ENCODE measurements at regions not wholly inside any gene's neighbourhood (a gene's known extent, or its start where the extent isn't known, plus 50 kb on each side); places are given as distances from the start of the nearest gene placed in this dataset.
"Not testable (repeated sequence)": the region's sequence is repeated elsewhere in the genome, so short reads cannot be mapped to it uniquely, and the experiment has no call there.

- Histone ChIP-seq H3K4me1 (ENCODE audit: control insufficient read depth in 2 of 2, insufficient read depth in 2 of 2, low read length in 2 of 2) (no peaks in the 10 kb centered on the region), H3K27me3 (ENCODE audit: control insufficient read depth in 2 of 2, insufficient read depth in 2 of 2, low read length in 2 of 2) (no peaks in the 10 kb centered on the region), H3K27ac (ENCODE audit: low read depth, low read length) (no peak overlapping the region), H3K36me3 (ENCODE audit: control insufficient read depth in 2 of 3, insufficient read depth in 3 of 3, low read length in 3 of 3) (no peaks in the 10 kb centered on the region), H3K9me3 (ENCODE audit: control insufficient read depth in 2 of 3, low read length in 3 of 3) (peaks cover 0 to 12% (median 0%) of the 10 kb centered on the region in 3 experiments), H3K4me3 (ENCODE audit: low read length) (no peak overlapping the region)
- ChIA-PET CTCF (interaction anchor here (1.0 kb wide), 1 partner anchor 9 kb away, joined by 4 read pairs; no protein-coding TSS in a partner anchor), POLR2A (no interaction called here)
- peaks cover 0 to 7% (median 6%) of the 10 kb centered on the region in 5 donors for H3K27me3 Mint-ChIP-seq
- no peak overlapping the region for H3K27ac Mint-ChIP-seq
- H3K36me3 Mint-ChIP-seq, result peaks cover 4 to 20% (median 7%) of the 10 kb centered on the region in 5 donors
- peaks cover 0 to 42% (median 17%) of the 10 kb centered on the region in 11 donors for H3K9me3 Mint-ChIP-seq
- H3K4me1 Mint-ChIP-seq, result no peaks in the 10 kb centered on the region
- H3K4me3 Mint-ChIP-seq, result no peak overlapping the region
- ATAC-seq (no peak), DNase-seq (no peak)
- intact Hi-C loops (cut with micrococcal nuclease), result no loop called here
Measured at GRCh38 chr1:89436856-89437255, 73.0 kb downstream of the GBP6 start.

- H3K4me1 ChIP-seq (ENCODE audit: control insufficient read depth in 2 of 2, insufficient read depth in 2 of 2, low read length in 2 of 2); DNase-seq; H3K27ac ChIP-seq (ENCODE audit: low read depth, low read length); H3K27me3 ChIP-seq (ENCODE audit: control insufficient read depth in 2 of 2, insufficient read depth in 2 of 2, low read length in 2 of 2); CTCF ChIA-PET; H3K36me3 ChIP-seq (ENCODE audit: control insufficient read depth in 2 of 3, insufficient read depth in 3 of 3, low read length in 3 of 3); ATAC-seq; H3K4me3 ChIP-seq (ENCODE audit: low read length); H3K4me3 Mint-ChIP-seq; POLR2A ChIA-PET; H3K27ac Mint-ChIP-seq; H3K4me1 Mint-ChIP-seq; intact Hi-C loops (cut with micrococcal nuclease): not testable (repeated sequence)
- H3K27me3 Mint-ChIP-seq, result peaks cover 0 to 11% (median 6%) of the 10 kb centered on the region in 5 donors
- H3K9me3 Mint-ChIP-seq, result peaks cover 0 to 42% (median 17%) of the 10 kb centered on the region in 11 donors
- peaks cover 5 to 21% (median 8%) of the 10 kb centered on the region in 5 donors for H3K36me3 Mint-ChIP-seq
- H3K9me3 ChIP-seq (ENCODE audit: control insufficient read depth in 2 of 3, low read length in 3 of 3), result peaks cover 0 to 12% (median 0%) of the 10 kb centered on the region in 3 experiments
Measured at GRCh38 chr1:89438301-89438700, 74.4 kb downstream of the GBP6 start.

- peaks cover 0 to 42% (median 17%) of the 10 kb centered on the region in 11 donors for H3K9me3 Mint-ChIP-seq
- ATAC-seq (no peak), DNase-seq (no peak)
- peaks cover 5 to 25% (median 8%) of the 10 kb centered on the region in 5 donors for H3K36me3 Mint-ChIP-seq
- Histone ChIP-seq H3K4me1 (ENCODE audit: control insufficient read depth in 2 of 2, insufficient read depth in 2 of 2, low read length in 2 of 2) (no peaks in the 10 kb centered on the region), H3K9me3 (ENCODE audit: control insufficient read depth in 2 of 3, low read length in 3 of 3) (peaks cover 0 to 12% (median 0%) of the 10 kb centered on the region in 3 experiments), H3K27me3 (ENCODE audit: control insufficient read depth in 2 of 2, insufficient read depth in 2 of 2, low read length in 2 of 2) (no peaks in the 10 kb centered on the region), H3K36me3 (ENCODE audit: control insufficient read depth in 2 of 3, insufficient read depth in 3 of 3, low read length in 3 of 3) (no peaks in the 10 kb centered on the region), H3K27ac (ENCODE audit: low read depth, low read length) (no peak overlapping the region), H3K4me3 (ENCODE audit: low read length) (no peak overlapping the region)
- H3K4me1 Mint-ChIP-seq, result no peaks in the 10 kb centered on the region
- POLR2A ChIA-PET, result no interaction called here
- intact Hi-C loops (cut with micrococcal nuclease), result no loop called here
- peaks cover 0 to 11% (median 10%) of the 10 kb centered on the region in 5 donors for H3K27me3 Mint-ChIP-seq
- CTCF ChIA-PET, result interaction anchor here (1.3 kb wide), 1 partner anchor 13 kb away, joined by 5 read pairs; no protein-coding TSS in a partner anchor
- H3K4me3 Mint-ChIP-seq, result no peak overlapping the region
- no peak overlapping the region for H3K27ac Mint-ChIP-seq
Measured at GRCh38 chr1:89440911-89441310, 77.1 kb downstream of the GBP6 start.

GRCh38 chr1:89444791-89445190 lies 79.8 kb upstream of the LRRC8B start:
- DNase-seq (no peak), ATAC-seq (no peak)
- Histone ChIP-seq H3K36me3 (ENCODE audit: control insufficient read depth in 2 of 3, insufficient read depth in 3 of 3, low read length in 3 of 3) (no peaks in the 10 kb centered on the region), H3K4me3 (ENCODE audit: low read length) (no peak overlapping the region), H3K27ac (ENCODE audit: low read depth, low read length) (no peak overlapping the region), H3K4me1 (ENCODE audit: control insufficient read depth in 2 of 2, insufficient read depth in 2 of 2, low read length in 2 of 2) (no peaks in the 10 kb centered on the region), H3K9me3 (ENCODE audit: control insufficient read depth in 2 of 3, low read length in 3 of 3) (peaks cover 0 to under 1% (median 0%) of the 10 kb centered on the region in 3 experiments), H3K27me3 (ENCODE audit: control insufficient read depth in 2 of 2, insufficient read depth in 2 of 2, low read length in 2 of 2) (no peaks in the 10 kb centered on the region)
- H3K36me3 Mint-ChIP-seq, result peaks cover 0 to 16% (median 5%) of the 10 kb centered on the region in 5 donors
- ChIA-PET POLR2A (no interaction called here), CTCF (interaction anchor here (0.5 to 1.4 kb wide), 3 partner anchors 10 to 525 kb away, joined by 3 to 4 read pairs (median 3); no protein-coding TSS in a partner anchor)
- H3K4me1 Mint-ChIP-seq, result no peaks in the 10 kb centered on the region
- peaks cover 0 to 11% (median 3%) of the 10 kb centered on the region in 11 donors for H3K9me3 Mint-ChIP-seq
- no peak overlapping the region for H3K4me3 Mint-ChIP-seq
- intact Hi-C loops (cut with micrococcal nuclease), result no loop called here
- H3K27me3 Mint-ChIP-seq, result peaks cover 0 to 24% (median 7%) of the 10 kb centered on the region in 5 donors
- H3K27ac Mint-ChIP-seq, result no peak overlapping the region

- peak overlapping the region in 4 of 9 donors; percentile 14 to 28 (median 20) for H3K27ac Mint-ChIP-seq
- no peak overlapping the region for H3K27ac ChIP-seq (ENCODE audit: low read depth, low read length)
- ChIA-PET POLR2A (no interaction called here), CTCF (interaction anchor here (0.6 to 1.6 kb wide), 5 partner anchors 310 to 483 kb away, joined by 3 to 8 read pairs (median 3); no protein-coding TSS in a partner anchor)
- H3K27me3 Mint-ChIP-seq, result peaks cover 4 to 34% (median 7%) of the 10 kb centered on the region in 5 donors
- DNase-seq (peak in 1 of 9 donors; percentile 15), ATAC-seq (no peak)
- H3K36me3 Mint-ChIP-seq, result peaks cover 0 to 3% (median 0%) of the 10 kb centered on the region in 5 donors
- H3K4me1 Mint-ChIP-seq, result peaks cover 4 to 18% (median 9%) of the 10 kb centered on the region in 7 donors
- no peak overlapping the region for H3K4me3 ChIP-seq (ENCODE audit: low read length)
- no peaks in the 10 kb centered on the region for H3K9me3 ChIP-seq (ENCODE audit: control insufficient read depth in 2 of 3, low read length in 3 of 3)
- H3K27me3 ChIP-seq (ENCODE audit: control insufficient read depth in 2 of 2, insufficient read depth in 2 of 2, low read length in 2 of 2), result no peaks in the 10 kb centered on the region
- peak overlapping the region in 1 of 10 donors; percentile 2 for H3K4me3 Mint-ChIP-seq
- no peaks in the 10 kb centered on the region for H3K4me1 ChIP-seq (ENCODE audit: control insufficient read depth in 2 of 2, insufficient read depth in 2 of 2, low read length in 2 of 2)
- H3K36me3 ChIP-seq (ENCODE audit: control insufficient read depth in 2 of 3, insufficient read depth in 3 of 3, low read length in 3 of 3), result no peaks in the 10 kb centered on the region
- intact Hi-C loops (cut with micrococcal nuclease), result loop anchor here (5.0 to 10.0 kb wide), 3 partner anchors 179 to 846 kb away; partner anchors contain the start of genes GBP4 (in 1 of the 2) and GBP5 (in 1 of the 2)
- no peaks in the 10 kb centered on the region for H3K9me3 Mint-ChIP-seq
Measured at GRCh38 chr1:89451011-89451410, 73.6 kb upstream of the LRRC8B start.

- Mint-ChIP-seq H3K27ac (no peak overlapping the region), H3K36me3 (peaks cover 0 to 3% (median 0%) of the 10 kb centered on the region in 5 donors), H3K4me1 (peaks cover 4 to 18% (median 9%) of the 10 kb centered on the region in 7 donors), H3K27me3 (peaks cover 0 to 42% (median 7%) of the 10 kb centered on the region in 5 donors), H3K9me3 (no peaks in the 10 kb centered on the region), H3K4me3 (no peak overlapping the region)
- H3K4me3 ChIP-seq (ENCODE audit: low read length), result no peak overlapping the region
- H3K9me3 ChIP-seq (ENCODE audit: control insufficient read depth in 2 of 3, low read length in 3 of 3), result no peaks in the 10 kb centered on the region
- no peaks in the 10 kb centered on the region for H3K27me3 ChIP-seq (ENCODE audit: control insufficient read depth in 2 of 2, insufficient read depth in 2 of 2, low read length in 2 of 2)
- ChIA-PET CTCF (interaction anchor here (0.6 to 6.3 kb wide), 12 partner anchors 12 to 504 kb away, joined by 3 to 49 read pairs (median 4); no protein-coding TSS in a partner anchor), POLR2A (interaction anchor here (0.7 to 0.9 kb wide), 3 partner anchors 147 to 381 kb away, joined by 3 to 6 read pairs (median 3); no protein-coding TSS in a partner anchor)
- DNase-seq (no peak), ATAC-seq (no peak)
- intact Hi-C loops (cut with micrococcal nuclease), result loop anchor here (5.0 to 10.0 kb wide), 3 partner anchors 181 to 849 kb away; partner anchors contain the start of genes GBP4 (in 1 of the 2) and GBP5 (in 1 of the 2)
- H3K4me1 ChIP-seq (ENCODE audit: control insufficient read depth in 2 of 2, insufficient read depth in 2 of 2, low read length in 2 of 2), result no peaks in the 10 kb centered on the region
- no peak overlapping the region for H3K27ac ChIP-seq (ENCODE audit: low read depth, low read length)
- no peaks in the 10 kb centered on the region for H3K36me3 ChIP-seq (ENCODE audit: control insufficient read depth in 2 of 3, insufficient read depth in 3 of 3, low read length in 3 of 3)
Measured at GRCh38 chr1:89453123-89453972, 71.3 kb upstream of the LRRC8B start.
